HepG2 (cell line): ENCODE measurements at regions not wholly inside any gene's neighbourhood (a gene's known extent, or its start where the extent isn't known, plus 50 kb on each side); places are given as distances from the start of the nearest gene placed in this dataset.

Experiments
- ATAC-seq: fragments of 200-7000 bp; cut with Tn5 transposase; 3 replicates; pipeline ENCODE4 v1.9.1; 2020; ENCODE audit warnings: mild to moderate bottlenecking, moderate library complexity
- BruUV-seq: library from RNA; stranded (reverse); fragments of 400-500 nt; replicated peaks from 2 replicates; lab custom pipeline; 2021; lab: Mats Ljungman, UMichigan
- CTCF ChIA-PET: fragments of 300-600 bp; formaldehyde crosslinking; extraction: SDS; loops from one replicate; lab custom pipeline; 2021; ENCODE audit warnings: low total read pairs, inconsistent platforms, low intra/inter-chr PET ratio; lab: Yijun Ruan, JAX
- POLR2A ChIA-PET: fragments of 350-600 bp; sonication (Branson Sonifier 250); formaldehyde crosslinking; loops from one replicate; lab custom pipeline; 2020; ENCODE audit warnings: antibody characterized with exemption, inconsistent platforms; lab: Yijun Ruan, JAX
- DNase-seq: peaks from one replicate; pipeline ENCODE4 v3.0.0-alpha.2; 2015; ENCODE audit warnings: low spot score
- FAIRE-seq: peaks from 3 replicates; lab custom pipeline; 2011; peaks lifted over from hg19 to GRCh38; lab: Jason Lieb, UNC
- H2AFZ ChIP-seq: one replicate; pipeline ENCODE4 v1.6.1; 2011; ENCODE audit warnings: low read length, inconsistent platforms
- H3K27ac ChIP-seq: fragments of 300-600 bp; 3 replicates; pipeline ENCODE4 v1.8.0; 2011; ENCODE audit warnings: mixed run types, mild to moderate bottlenecking, mixed read lengths, low read length, inconsistent platforms; ENCODE audit not compliant: insufficient read depth; ENCODE audit errors: extremely low read length
- H3K27me3 ChIP-seq, 2 experiments: fragments of 200-600 bp in 1 of 2; 2 replicates in 1 of 2; 3 replicates in 1 of 2; pipeline versions ENCODE4 v1.6.0 to v1.8.0; 2011; ENCODE audit warnings: low read length in 2 of 2, mild to moderate bottlenecking in 2 of 2, moderate library complexity in 2 of 2, inconsistent platforms in 1 of 2; ENCODE audit not compliant: insufficient read depth in 2 of 2, control insufficient read depth in 1 of 2
- H3K36me3 ChIP-seq, 2 experiments: fragments of 200-600 bp in 1 of 2; replicated peaks in 1 of 2; 2 replicates in 1 of 2; 3 replicates in 1 of 2; pipeline versions ENCODE4 v1.5.1 to v1.8.0; 2011; ENCODE audit warnings: low read length in 2 of 2, inconsistent platforms in 1 of 2; ENCODE audit not compliant: insufficient read depth in 2 of 2, control insufficient read depth in 1 of 2
- H3K4me1 ChIP-seq: 2 replicates; pipeline ENCODE4 v1.5.1; 2012; ENCODE audit warnings: low read length, inconsistent platforms; ENCODE audit not compliant: insufficient read depth
- H3K4me2 ChIP-seq: 2 replicates; pipeline ENCODE4 v1.6.0; 2011; ENCODE audit warnings: low read depth, low read length, inconsistent platforms
- H3K4me3 ChIP-seq, 3 experiments: fragments of 200-600 bp in 1 of 3; sonication (generic), shearing (Covaris generic) in 1 of 3; replicated peaks in 1 of 3; 2 replicates each; pipeline ENCODE4 v1.5.1; 2011 to 2016; ENCODE audit warnings: low read length in 3 of 3, inconsistent platforms in 2 of 3, low read depth in 2 of 3, mild to moderate bottlenecking in 2 of 3, control low read depth in 1 of 3, mixed read lengths in 1 of 3; ENCODE audit not compliant: insufficient read depth in 1 of 3
- H3K79me2 ChIP-seq: one replicate; pipeline ENCODE4 v1.6.1; 2011; ENCODE audit warnings: low read length, inconsistent platforms; ENCODE audit not compliant: insufficient read depth
- H3K9ac ChIP-seq: 2 replicates; pipeline ENCODE4 v1.6.0; 2011; ENCODE audit warnings: mild to moderate bottlenecking, low read depth, low read length, inconsistent platforms; ENCODE audit not compliant: insufficient read depth
- H3K9me3 ChIP-seq: 2 replicates; pipeline ENCODE4 v1.5.1; 2012; ENCODE audit warnings: mild to moderate bottlenecking, low read length
- H4K20me1 ChIP-seq: 2 replicates; pipeline ENCODE4 v1.6.0; 2011; ENCODE audit warnings: inconsistent platforms, mild to moderate bottlenecking, low read length, moderate library complexity; ENCODE audit not compliant: insufficient read depth
- BCL6 ChIP-seq: IDR thresholded peaks from 2 replicates; pipeline ENCODE4 v1.6.1; 2016; ENCODE audit warnings: missing genetic modification reagents, missing compliant biosample characterization
- JUN ChIP-seq: sonication (generic); formaldehyde crosslinking; IDR thresholded peaks from 2 replicates; pipeline ENCODE4 v1.4.0; 2020; ENCODE audit warnings: mild to moderate bottlenecking, missing genetic modification reagents
- KMT2A ChIP-seq: sonication (generic); formaldehyde crosslinking; IDR thresholded peaks from 2 replicates; pipeline ENCODE4 v1.4.0; 2020; ENCODE audit warnings: missing genetic modification reagents
- ZKSCAN1 ChIP-seq: fragments of 150-350 bp; IDR thresholded peaks from 2 replicates; pipeline ENCODE4 v1.6.1; 2014; ENCODE audit warnings: low read length
- ZNF143 ChIP-seq: sonication (generic); formaldehyde crosslinking; IDR thresholded peaks from 2 replicates; pipeline ENCODE4 v1.4.0; 2020; ENCODE audit warnings: missing genetic modification reagents
- ZNF292 ChIP-seq: sonication (generic); formaldehyde crosslinking; IDR thresholded peaks from 2 replicates; pipeline ENCODE4 v1.8.1; 2022; ENCODE audit warnings: mild to moderate bottlenecking, low read depth, missing genetic modification reagents, borderline replicate concordance
- ZNF567 ChIP-seq: sonication (generic); formaldehyde crosslinking; IDR thresholded peaks from 2 replicates; pipeline ENCODE4 v1.8.1; 2023; ENCODE audit warnings: mild to moderate bottlenecking, missing genetic modification reagents, borderline replicate concordance
- ZNF652 ChIP-seq: IDR thresholded peaks from 2 replicates; pipeline ENCODE4 v1.6.1; 2016; ENCODE audit warnings: low read depth, borderline replicate concordance
- WGBS: methylation state at CpG from one replicate; pipeline ENCODE4 v1.1.6; 2017; ENCODE audit warnings: low lambda C conversion rate; 5-methylcytosine and 5-hydroxymethylcytosine counted together
- in situ Hi-C: cut with HindIII; loops from 2 replicates; pipeline ENCODE4 v1.10.0; 2017; ENCODE audit warnings: low pct_unique_long_range_greater_than_20kb; ENCODE audit not compliant: extremely low pct_ligation_motif_present
- intact Hi-C: fragments of 100-400 bp; cut with micrococcal nuclease; formaldehyde crosslinking; loops from one replicate; pipeline ENCODE4 v1.10.0; 2022; ENCODE audit not compliant: unreplicated experiment
- TF ChIP-seq, protein P1 (sequence below): sonication (generic); formaldehyde crosslinking; conservative IDR thresholded peaks from 2 replicates; pipeline ENCODE4 v1.4.0; 2020; ENCODE audit warnings: mild to moderate bottlenecking, missing genetic modification reagents, moderate library complexity
- TF ChIP-seq, protein P2 (sequence below): sonication (generic); formaldehyde crosslinking; IDR thresholded peaks from 2 replicates; pipeline ENCODE4 v1.4.0; 2020; ENCODE audit warnings: missing genetic modification reagents
- TF ChIP-seq, protein P3 (sequence below): IDR thresholded peaks from 2 replicates; pipeline ENCODE4 v1.6.1; 2016; ENCODE audit warnings: missing compliant biosample characterization, missing genetic modification reagents, borderline replicate concordance

DNA sequence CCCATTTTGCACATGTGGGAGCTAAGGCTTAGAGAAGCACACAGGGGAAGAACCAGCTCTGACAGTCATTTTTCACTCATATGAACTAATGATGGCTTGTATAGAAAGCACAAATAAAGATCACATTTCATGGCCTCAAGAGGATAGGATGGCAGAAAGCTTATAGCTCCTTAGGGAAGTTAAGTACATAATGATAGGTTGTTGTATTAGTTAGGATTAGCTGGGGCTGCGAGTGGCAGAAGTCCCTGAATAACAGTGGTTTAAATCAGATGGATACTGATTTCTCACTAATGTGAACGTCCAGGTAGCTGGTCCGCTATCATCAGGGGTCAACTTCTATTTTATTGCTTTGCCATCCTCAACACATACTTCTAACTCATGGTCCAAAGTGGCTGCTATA lies 284.0 kb downstream of the RPS6KC1 start:
- DNase-seq: no peak
- H3K79me2 ChIP-seq: no peaks in the 10 kb centered on the region
- TF ChIP-seq ZNF567 (CRISPR knock-in tag) (no peak), KMT2A (CRISPR knock-in tag) (no peak), BCL6 (CRISPR knock-in tag) (no peak), JUN (no peak), ZKSCAN1 (no peak)
- WGBS: 90% methylated on average over 3 of the region's 3 CpGs
- no peak overlapping the region for H3K27ac ChIP-seq
- POLR2A ChIA-PET: no interaction called here
- H3K27me3 ChIP-seq: no peaks in the 10 kb centered on the region
- CTCF ChIA-PET: no interaction called here
- in situ Hi-C loops (no loop called here), intact Hi-C loops (no loop called here)
- no TSS peak for BruUV-seq
- H3K36me3 ChIP-seq: no peaks in the 10 kb centered on the region
- no peaks in the 10 kb centered on the region for H3K9me3 ChIP-seq
- no peak overlapping the region for H3K9ac ChIP-seq
- H3K4me3 ChIP-seq: no peak overlapping the region
- peaks cover 21% of the 10 kb centered on the region for H3K4me1 ChIP-seq
- no peak for FAIRE-seq
- no peak overlapping the region for H3K4me2 ChIP-seq
- no peak for ATAC-seq
- no peaks in the 10 kb centered on the region for H4K20me1 ChIP-seq
- no peak overlapping the region for H2AFZ ChIP-seq

DNA sequence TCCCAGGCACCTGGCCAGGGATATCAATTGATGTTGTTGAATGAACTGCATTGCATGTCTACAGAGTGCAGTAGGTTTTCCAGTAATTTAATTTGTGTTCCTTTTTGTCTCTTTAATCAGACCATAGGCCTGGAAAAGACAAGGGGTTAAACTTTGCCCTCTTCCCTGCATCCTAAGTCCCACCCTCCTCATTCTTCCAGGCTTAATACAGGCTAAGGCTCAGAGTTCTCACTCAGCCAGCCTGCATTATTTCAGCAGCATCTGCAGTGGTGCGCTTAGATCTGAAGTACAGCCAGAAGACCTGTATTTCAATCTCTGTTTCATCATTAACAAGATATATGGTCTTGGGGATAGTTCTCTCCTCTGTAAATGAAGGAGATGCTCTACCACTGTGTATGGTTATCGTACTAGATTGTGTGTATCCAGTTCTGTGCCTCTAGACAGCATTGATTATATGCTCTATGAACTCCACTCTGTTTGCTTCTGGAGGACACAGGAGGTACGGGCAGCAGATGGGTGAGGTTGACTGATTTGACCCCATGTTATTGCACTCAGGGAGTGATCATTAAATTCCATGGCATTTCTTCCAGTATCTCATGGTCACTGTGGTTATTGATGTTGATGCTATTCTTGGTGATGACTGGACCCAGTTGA lies 286.1 kb downstream of the RPS6KC1 start:
- no TSS peak for BruUV-seq
- in situ Hi-C loops: no loop called here
- FAIRE-seq: peak; percentile 34

More for the DNA sequence above, 286.1 kb downstream of the RPS6KC1 start:
- H2AFZ ChIP-seq: no peak overlapping the region
- H3K4me3 ChIP-seq: no peak overlapping the region
- H3K9me3 ChIP-seq: no peaks in the 10 kb centered on the region
- no peak for DNase-seq
- no peak overlapping the region for H3K9ac ChIP-seq
- H3K4me1 ChIP-seq: peaks cover 30% of the 10 kb centered on the region
- H3K27ac ChIP-seq: no peak overlapping the region
- no peaks in the 10 kb centered on the region for H3K27me3 ChIP-seq
- H3K36me3 ChIP-seq: no peaks in the 10 kb centered on the region
- ChIA-PET POLR2A (no interaction called here), CTCF (no interaction called here)
- H3K4me2 ChIP-seq: peak overlapping the region; percentile 14
- H4K20me1 ChIP-seq: no peaks in the 10 kb centered on the region
- WGBS: 0% methylated on average over 3 of the region's 3 CpGs
- intact Hi-C loops: no loop called here
- TF ChIP-seq ZNF292 (CRISPR knock-in tag) (peak; percentile 41; the same call in 1 of the 2 replicates), ZNF143 (no peak), ZNF652 (CRISPR knock-in tag) (peak; percentile 63; the same call in 1 of the 2 replicates)
- TF ChIP-seq, protein P1, sequence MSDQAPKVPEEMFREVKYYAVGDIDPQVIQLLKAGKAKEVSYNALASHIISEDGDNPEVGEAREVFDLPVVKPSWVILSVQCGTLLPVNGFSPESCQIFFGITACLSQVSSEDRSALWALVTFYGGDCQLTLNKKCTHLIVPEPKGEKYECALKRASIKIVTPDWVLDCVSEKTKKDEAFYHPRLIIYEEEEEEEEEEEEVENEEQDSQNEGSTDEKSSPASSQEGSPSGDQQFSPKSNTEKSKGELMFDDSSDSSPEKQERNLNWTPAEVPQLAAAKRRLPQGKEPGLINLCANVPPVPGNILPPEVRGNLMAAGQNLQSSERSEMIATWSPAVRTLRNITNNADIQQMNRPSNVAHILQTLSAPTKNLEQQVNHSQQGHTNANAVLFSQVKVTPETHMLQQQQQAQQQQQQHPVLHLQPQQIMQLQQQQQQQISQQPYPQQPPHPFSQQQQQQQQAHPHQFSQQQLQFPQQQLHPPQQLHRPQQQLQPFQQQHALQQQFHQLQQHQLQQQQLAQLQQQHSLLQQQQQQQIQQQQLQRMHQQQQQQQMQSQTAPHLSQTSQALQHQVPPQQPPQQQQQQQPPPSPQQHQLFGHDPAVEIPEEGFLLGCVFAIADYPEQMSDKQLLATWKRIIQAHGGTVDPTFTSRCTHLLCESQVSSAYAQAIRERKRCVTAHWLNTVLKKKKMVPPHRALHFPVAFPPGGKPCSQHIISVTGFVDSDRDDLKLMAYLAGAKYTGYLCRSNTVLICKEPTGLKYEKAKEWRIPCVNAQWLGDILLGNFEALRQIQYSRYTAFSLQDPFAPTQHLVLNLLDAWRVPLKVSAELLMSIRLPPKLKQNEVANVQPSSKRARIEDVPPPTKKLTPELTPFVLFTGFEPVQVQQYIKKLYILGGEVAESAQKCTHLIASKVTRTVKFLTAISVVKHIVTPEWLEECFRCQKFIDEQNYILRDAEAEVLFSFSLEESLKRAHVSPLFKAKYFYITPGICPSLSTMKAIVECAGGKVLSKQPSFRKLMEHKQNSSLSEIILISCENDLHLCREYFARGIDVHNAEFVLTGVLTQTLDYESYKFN: 0 out of 2 replicates have a peak, but pooled peaks have one; percentile 11
- TF ChIP-seq, protein P2, sequence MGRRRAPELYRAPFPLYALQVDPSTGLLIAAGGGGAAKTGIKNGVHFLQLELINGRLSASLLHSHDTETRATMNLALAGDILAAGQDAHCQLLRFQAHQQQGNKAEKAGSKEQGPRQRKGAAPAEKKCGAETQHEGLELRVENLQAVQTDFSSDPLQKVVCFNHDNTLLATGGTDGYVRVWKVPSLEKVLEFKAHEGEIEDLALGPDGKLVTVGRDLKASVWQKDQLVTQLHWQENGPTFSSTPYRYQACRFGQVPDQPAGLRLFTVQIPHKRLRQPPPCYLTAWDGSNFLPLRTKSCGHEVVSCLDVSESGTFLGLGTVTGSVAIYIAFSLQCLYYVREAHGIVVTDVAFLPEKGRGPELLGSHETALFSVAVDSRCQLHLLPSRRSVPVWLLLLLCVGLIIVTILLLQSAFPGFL: no peak
- TF ChIP-seq, protein P3, sequence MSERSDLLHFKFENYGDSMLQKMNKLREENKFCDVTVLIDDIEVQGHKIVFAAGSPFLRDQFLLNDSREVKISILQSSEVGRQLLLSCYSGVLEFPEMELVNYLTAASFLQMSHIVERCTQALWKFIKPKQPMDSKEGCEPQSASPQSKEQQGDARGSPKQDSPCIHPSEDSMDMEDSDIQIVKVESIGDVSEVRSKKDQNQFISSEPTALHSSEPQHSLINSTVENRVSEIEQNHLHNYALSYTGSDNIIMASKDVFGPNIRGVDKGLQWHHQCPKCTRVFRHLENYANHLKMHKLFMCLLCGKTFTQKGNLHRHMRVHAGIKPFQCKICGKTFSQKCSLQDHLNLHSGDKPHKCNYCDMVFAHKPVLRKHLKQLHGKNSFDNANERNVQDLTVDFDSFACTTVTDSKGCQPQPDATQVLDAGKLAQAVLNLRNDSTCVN (CRISPR knock-in tag): 0 out of 2 replicates have a peak, but pooled peaks have one; percentile 31
- TF ChIP-seq, all 625 proteins: peak for 4
- H3K79me2 ChIP-seq: no peaks in the 10 kb centered on the region
- ATAC-seq: peak; percentile 92
